ENCODE measurements at regions not wholly inside any gene's neighbourhood (a gene's known extent, or its start where the extent isn't known, plus 50 kb on each side); places are given as distances from the start of the nearest gene placed in this dataset.
A peak's percentile ranks its signal among the peaks of the same experiment; 100 is the strongest.

DNA sequence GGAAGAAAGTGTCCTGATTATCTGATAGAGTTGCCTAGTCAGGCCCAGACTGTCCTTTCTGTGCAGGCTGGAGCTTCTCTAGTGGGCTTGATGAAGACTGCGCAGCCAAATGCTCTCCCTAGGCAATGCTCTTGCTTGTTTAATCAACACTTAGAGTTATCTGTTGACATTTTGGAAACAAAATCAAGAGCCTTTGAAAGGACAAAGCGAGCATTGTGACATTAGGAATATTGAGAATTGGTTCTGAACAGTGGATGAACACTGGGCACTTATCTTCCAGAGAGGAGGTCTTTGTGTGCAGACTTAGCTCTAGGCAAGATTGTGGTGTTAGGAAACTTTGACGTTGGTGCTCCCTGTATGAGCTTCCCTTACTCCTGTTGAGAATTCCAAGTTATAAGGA is 94.5 kb downstream of the DNTTIP2 start:
- no peak for DNase-seq (ENCODE audit: low read depth)
- TF ChIP-seq, protein P1, sequence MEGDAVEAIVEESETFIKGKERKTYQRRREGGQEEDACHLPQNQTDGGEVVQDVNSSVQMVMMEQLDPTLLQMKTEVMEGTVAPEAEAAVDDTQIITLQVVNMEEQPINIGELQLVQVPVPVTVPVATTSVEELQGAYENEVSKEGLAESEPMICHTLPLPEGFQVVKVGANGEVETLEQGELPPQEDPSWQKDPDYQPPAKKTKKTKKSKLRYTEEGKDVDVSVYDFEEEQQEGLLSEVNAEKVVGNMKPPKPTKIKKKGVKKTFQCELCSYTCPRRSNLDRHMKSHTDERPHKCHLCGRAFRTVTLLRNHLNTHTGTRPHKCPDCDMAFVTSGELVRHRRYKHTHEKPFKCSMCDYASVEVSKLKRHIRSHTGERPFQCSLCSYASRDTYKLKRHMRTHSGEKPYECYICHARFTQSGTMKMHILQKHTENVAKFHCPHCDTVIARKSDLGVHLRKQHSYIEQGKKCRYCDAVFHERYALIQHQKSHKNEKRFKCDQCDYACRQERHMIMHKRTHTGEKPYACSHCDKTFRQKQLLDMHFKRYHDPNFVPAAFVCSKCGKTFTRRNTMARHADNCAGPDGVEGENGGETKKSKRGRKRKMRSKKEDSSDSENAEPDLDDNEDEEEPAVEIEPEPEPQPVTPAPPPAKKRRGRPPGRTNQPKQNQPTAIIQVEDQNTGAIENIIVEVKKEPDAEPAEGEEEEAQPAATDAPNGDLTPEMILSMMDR (IDR thresholded peaks at IDR 0.05; ENCODE audit: insufficient read depth, low read depth, low read length), result no peak
- no peak overlapping the region for H3K4me3 ChIP-seq (ENCODE audit: low read depth, low read length)

DNA sequence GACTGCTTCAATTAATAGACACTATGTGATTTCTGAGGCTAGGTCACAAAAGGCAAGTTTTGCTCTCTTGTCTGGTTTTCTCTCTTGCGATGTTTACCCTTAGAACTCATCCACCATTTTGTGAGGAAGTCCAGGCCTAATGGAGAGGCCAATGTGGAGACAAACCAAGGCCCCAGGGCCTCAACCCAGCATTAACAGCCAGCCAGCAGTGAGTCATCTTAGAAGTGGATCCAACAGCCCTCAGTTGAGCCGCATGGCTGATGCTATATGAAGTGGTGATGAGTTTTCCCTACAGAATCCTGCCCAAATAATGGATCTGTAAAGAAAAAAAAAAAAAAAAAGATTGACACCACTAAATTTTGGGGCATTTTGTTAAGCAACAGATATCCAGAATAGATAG is 95.1 kb downstream of the DNTTIP2 start:
- TF ChIP-seq, protein P1 (IDR thresholded peaks at IDR 0.05; ENCODE audit: insufficient read depth, low read depth, low read length), result no peak
- DNase-seq (ENCODE audit: low read depth), result no peak
- H3K4me3 ChIP-seq (ENCODE audit: low read depth, low read length), result no peak overlapping the region

DNA sequence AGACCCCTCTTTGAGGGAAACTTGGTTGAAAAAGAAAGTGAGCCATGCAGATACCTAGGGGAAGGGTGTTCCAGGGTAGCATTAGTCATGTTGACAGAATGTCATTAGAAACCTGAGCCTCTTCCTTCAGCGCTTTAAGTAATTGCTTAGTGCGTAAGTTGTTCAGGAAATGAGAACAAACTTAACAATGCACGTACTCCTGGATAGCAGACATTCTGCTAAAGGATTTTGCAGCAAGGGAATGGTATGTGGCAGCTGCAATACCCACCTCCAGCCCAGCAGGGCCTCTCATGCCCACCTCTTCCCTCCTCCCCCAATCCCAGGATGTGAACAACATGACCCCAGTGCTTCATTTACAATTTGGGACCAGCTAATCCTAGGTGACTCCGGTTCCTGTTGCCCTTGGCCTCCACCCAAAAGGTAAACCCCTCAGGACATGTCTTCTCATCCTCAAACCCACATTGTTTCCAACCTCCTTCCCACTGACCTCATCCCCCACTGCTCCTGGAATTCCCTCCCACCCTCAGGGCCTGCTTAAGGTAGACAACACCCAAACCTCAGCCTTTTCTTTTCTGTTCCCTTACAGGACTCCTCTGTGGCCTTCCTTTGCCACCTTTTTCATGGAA is 98.0 kb upstream of the BCAR3 start:
- peak; percentile 66 for DNase-seq (ENCODE audit: low read depth)
- H3K4me3 ChIP-seq (ENCODE audit: low read depth, low read length), result no peak overlapping the region
- TF ChIP-seq, protein P1 (IDR thresholded peaks at IDR 0.05; ENCODE audit: insufficient read depth, low read depth, low read length), result no peak

DNA sequence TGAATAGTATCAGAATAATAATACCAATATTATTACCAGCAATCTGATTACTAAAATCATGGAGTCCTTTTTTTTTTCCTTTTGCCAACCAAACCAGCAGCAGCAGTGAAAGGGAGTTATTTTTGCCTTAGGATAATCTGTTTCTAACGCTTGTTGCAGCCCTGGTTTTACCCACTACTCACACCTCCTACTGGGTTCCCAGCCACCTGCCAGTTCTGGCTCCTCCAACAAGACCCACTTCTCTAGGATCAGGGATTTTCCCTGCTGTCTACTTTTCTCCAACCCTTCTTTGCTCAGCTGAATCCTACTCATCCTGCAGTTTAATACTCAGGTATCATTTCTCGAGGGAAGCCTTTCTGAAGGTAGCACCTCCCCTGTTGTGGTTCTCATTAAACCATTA is 96.8 kb upstream of the BCAR3 start:
- no peak overlapping the region for H3K4me3 ChIP-seq (ENCODE audit: low read depth, low read length)
- TF ChIP-seq, protein P1 (IDR thresholded peaks at IDR 0.05; ENCODE audit: insufficient read depth, low read depth, low read length), result no peak
- no peak for DNase-seq (ENCODE audit: low read depth)

DNA sequence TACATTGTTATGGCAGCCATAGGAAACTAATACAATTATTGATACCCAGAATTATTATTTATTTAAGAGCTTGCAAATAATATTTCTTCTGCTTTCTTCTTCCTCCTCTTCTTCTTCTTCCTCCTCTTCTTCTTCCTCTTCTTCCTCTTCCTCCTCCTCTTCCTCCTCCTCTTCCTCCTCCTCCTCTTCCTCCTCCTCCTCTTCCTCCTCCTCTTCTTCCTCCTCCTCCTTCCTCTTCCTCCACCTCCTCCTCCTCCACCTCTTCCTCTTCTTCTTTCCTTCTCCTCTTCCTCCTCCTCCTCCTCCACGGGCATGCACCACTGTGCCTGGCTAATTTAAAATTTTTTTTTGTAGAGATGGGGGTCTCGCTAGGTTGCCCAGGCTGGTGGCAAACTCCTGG is 95.6 kb upstream of the BCAR3 start:
- DNase-seq (ENCODE audit: low read depth), result no peak
- no peak overlapping the region for H3K4me3 ChIP-seq (ENCODE audit: low read depth, low read length)
- TF ChIP-seq, protein P1 (IDR thresholded peaks at IDR 0.05; ENCODE audit: insufficient read depth, low read depth, low read length), result no peak

DNA sequence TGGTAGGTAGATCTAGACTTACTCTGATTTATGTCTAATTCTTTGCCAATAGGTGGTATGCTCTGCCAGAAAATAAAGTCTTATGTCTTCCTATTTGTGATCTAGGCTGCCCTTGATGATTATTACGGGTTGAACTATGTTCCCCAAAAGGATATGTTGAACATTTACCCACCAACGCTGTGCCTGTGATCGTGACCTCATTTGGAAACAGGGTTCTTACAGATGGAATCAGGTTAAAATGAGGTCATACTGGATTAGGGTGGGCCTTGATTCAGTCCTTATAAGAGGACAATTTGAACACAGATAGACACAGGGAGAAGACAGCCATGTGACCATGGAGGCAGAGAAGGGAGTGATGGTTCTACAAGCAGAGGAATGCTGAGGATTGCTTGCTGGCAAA is 95.1 kb upstream of the BCAR3 start:
- no peak for DNase-seq (ENCODE audit: low read depth)
- TF ChIP-seq, protein P1 (IDR thresholded peaks at IDR 0.05; ENCODE audit: insufficient read depth, low read depth, low read length), result no peak
- no peak overlapping the region for H3K4me3 ChIP-seq (ENCODE audit: low read depth, low read length)

DNA sequence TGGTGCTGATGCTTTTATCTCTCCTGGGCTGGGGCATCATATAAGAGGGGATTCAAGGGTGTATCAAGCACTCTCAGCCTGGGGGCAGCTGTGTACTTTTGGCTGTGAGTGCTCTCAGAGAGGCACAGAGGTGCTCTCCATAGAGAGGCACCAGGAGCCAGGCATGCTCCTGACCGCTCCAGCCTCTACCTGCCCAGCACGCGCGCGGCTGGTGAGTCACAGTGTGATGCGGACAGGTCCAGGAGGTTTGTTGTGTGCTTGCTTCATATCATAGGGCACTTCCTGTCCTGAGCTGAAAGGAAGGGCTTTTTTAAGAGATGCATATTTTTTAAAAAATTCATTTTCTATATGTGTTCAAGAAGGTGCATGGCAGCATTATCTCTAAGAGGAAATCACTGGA is 93.6 kb upstream of the BCAR3 start:
- DNase-seq (ENCODE audit: low read depth), result no peak
- H3K4me3 ChIP-seq (ENCODE audit: low read depth, low read length), result no peak overlapping the region
- TF ChIP-seq, protein P1 (IDR thresholded peaks at IDR 0.05; ENCODE audit: insufficient read depth, low read depth, low read length), result no peak

All from fibroblast of villous mesenchyme (primary cell).